NB4 (cell line): ENCODE measurements at regions not wholly inside any gene's neighbourhood (a gene's known extent, or its start where the extent isn't known, plus 50 kb on each side); places are given as distances from the start of the nearest gene placed in this dataset.

Experiments used
- MYC ChIP-seq: IDR thresholded peaks from 2 replicates; pipeline ENCODE4 v1.6.1; 2011; ENCODE audit warnings: low read depth, low read length
- POLR2A ChIP-seq: IDR thresholded peaks from 2 replicates; pipeline ENCODE4 v1.6.1; 2011; ENCODE audit warnings: mild to moderate bottlenecking; ENCODE audit not compliant: insufficient read length; ENCODE audit errors: extremely low read depth
- TF ChIP-seq, protein P1 (sequence below): IDR thresholded peaks from one replicate; pipeline ENCODE4 v1.5.1; 2012; ENCODE audit warnings: low read depth, low read length

DNA sequence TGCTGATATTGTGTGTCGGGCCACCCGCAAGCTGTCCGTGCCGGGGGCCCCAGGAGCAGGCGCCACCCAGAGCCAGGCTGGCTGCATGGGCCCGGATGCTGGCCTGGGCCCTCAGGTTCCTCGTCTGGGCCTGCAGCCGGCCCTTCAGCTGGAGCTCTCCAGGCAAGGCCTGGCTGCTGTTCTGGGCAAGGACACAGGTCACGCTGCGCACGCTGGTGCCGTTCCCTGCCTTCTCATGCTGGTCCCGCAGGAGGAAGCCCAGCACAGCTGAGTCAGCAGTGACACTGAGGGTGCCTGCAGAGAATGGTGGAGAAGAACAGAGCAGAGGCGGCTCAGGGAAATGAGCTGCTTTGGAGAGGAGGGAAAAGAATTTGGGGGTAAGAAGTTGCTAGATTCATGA is 79.9 kb downstream of the RMI2 start:
- TF ChIP-seq, protein P1, sequence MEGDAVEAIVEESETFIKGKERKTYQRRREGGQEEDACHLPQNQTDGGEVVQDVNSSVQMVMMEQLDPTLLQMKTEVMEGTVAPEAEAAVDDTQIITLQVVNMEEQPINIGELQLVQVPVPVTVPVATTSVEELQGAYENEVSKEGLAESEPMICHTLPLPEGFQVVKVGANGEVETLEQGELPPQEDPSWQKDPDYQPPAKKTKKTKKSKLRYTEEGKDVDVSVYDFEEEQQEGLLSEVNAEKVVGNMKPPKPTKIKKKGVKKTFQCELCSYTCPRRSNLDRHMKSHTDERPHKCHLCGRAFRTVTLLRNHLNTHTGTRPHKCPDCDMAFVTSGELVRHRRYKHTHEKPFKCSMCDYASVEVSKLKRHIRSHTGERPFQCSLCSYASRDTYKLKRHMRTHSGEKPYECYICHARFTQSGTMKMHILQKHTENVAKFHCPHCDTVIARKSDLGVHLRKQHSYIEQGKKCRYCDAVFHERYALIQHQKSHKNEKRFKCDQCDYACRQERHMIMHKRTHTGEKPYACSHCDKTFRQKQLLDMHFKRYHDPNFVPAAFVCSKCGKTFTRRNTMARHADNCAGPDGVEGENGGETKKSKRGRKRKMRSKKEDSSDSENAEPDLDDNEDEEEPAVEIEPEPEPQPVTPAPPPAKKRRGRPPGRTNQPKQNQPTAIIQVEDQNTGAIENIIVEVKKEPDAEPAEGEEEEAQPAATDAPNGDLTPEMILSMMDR, result no peak
- no peak for TF ChIP-seq POLR2A
- TF ChIP-seq MYC, result no peak
